Trophoblast cell (in vitro differentiated cells and primary cell): ENCODE measurements at regions not wholly inside any gene's neighbourhood (a gene's known extent, or its start where the extent isn't known, plus 50 kb on each side); places are given as distances from the start of the nearest gene placed in this dataset.

Experiments
- DNase-seq, 2 donors: peaks; one replicate each; pipeline ENCODE4 v3.0.0-alpha.2; 2016
- H2AFZ ChIP-seq: 2 replicates; pipeline ENCODE4 v1.6.1; 2013; ENCODE audit warnings: low read length, moderate library complexity, mild to moderate bottlenecking; ENCODE audit not compliant: insufficient read depth, poor library complexity
- H2AK5ac ChIP-seq: 2 replicates; pipeline ENCODE4 v1.6.1; 2013; ENCODE audit warnings: mild to moderate bottlenecking, low read length
- H2BK120ac ChIP-seq: 2 replicates; pipeline ENCODE4 v1.6.1; 2013; ENCODE audit warnings: low read length, mild to moderate bottlenecking, moderate library complexity; ENCODE audit not compliant: insufficient read depth, poor library complexity
- H2BK12ac ChIP-seq: 2 replicates; pipeline ENCODE4 v1.6.1; 2013; ENCODE audit warnings: mild to moderate bottlenecking, low read length, moderate library complexity
- H2BK5ac ChIP-seq: 2 replicates; pipeline ENCODE4 v1.6.1; 2013; ENCODE audit warnings: low read length, low read depth, moderate library complexity, mild to moderate bottlenecking; ENCODE audit not compliant: poor library complexity
- H3K14ac ChIP-seq: 2 replicates; pipeline ENCODE4 v1.6.1; 2013; ENCODE audit warnings: mild to moderate bottlenecking, low read length
- H3K18ac ChIP-seq: 2 replicates; pipeline ENCODE4 v1.6.1; 2013; ENCODE audit warnings: mild to moderate bottlenecking, low read length
- H3K23ac ChIP-seq: 2 replicates; pipeline ENCODE4 v1.6.1; 2013; ENCODE audit warnings: low read length
- H3K27ac ChIP-seq: 2 replicates; pipeline ENCODE4 v1.5.1; 2013; ENCODE audit warnings: low read depth, mild to moderate bottlenecking, inconsistent platforms, low read length, moderate library complexity
- H3K27me3 ChIP-seq: 2 replicates; pipeline ENCODE4 v1.6.1; 2013; ENCODE audit warnings: inconsistent platforms, mild to moderate bottlenecking, low read length, moderate library complexity; ENCODE audit not compliant: insufficient read depth
- H3K36me3 ChIP-seq, 2 experiments: 1 replicate in 1 of 2; 2 replicates in 1 of 2; pipeline ENCODE4 v1.6.1; 2013; ENCODE audit warnings: low read length in 2 of 2, mild to moderate bottlenecking in 2 of 2, moderate library complexity in 1 of 2; ENCODE audit not compliant: insufficient read depth in 2 of 2, control insufficient read depth in 1 of 2
- H3K4ac ChIP-seq: 2 replicates; pipeline ENCODE4 v1.6.1; 2013; ENCODE audit warnings: low read depth, mild to moderate bottlenecking, low read length, moderate library complexity
- H3K4me1 ChIP-seq, 2 experiments: 1 replicate in 1 of 2; 2 replicates in 1 of 2; pipeline ENCODE4 v1.6.1; 2013; ENCODE audit warnings: low read length in 2 of 2, mild to moderate bottlenecking in 2 of 2, moderate library complexity in 1 of 2; ENCODE audit not compliant: insufficient read depth in 2 of 2, control insufficient read depth in 1 of 2
- H3K4me2 ChIP-seq: 2 replicates; pipeline ENCODE4 v1.6.1; 2013; ENCODE audit warnings: inconsistent platforms, mild to moderate bottlenecking, low read length, moderate library complexity
- H3K4me3 ChIP-seq: 2 replicates; pipeline ENCODE4 v1.5.1; 2013; ENCODE audit warnings: mild to moderate bottlenecking, low read depth, low read length, inconsistent platforms
- H3K79me1 ChIP-seq: one replicate; pipeline ENCODE4 v1.6.1; 2013; ENCODE audit warnings: low read length
- H3K79me2 ChIP-seq: 2 replicates; pipeline ENCODE4 v1.6.1; 2013; ENCODE audit warnings: low read length, mild to moderate bottlenecking; ENCODE audit not compliant: control insufficient read depth, insufficient read depth, poor library complexity
- H3K9ac ChIP-seq: 2 replicates; pipeline ENCODE4 v1.6.1; 2013; ENCODE audit warnings: mild to moderate bottlenecking, low read length
- H3K9me3 ChIP-seq: 2 replicates; pipeline ENCODE4 v1.6.1; 2013; ENCODE audit warnings: low read depth, mild to moderate bottlenecking, control low read depth, inconsistent platforms, low read length; ENCODE audit not compliant: insufficient read depth
- H4K12ac ChIP-seq: 2 replicates; pipeline ENCODE4 v1.6.1; 2013; ENCODE audit warnings: low read depth, mild to moderate bottlenecking, low read length, moderate library complexity
- H4K8ac ChIP-seq: 2 replicates; pipeline ENCODE4 v1.6.1; 2013; ENCODE audit warnings: low read depth, mild to moderate bottlenecking, low read length, moderate library complexity
- H4K91ac ChIP-seq: one replicate; pipeline ENCODE4 v1.6.1; 2013; ENCODE audit warnings: low read depth, mild to moderate bottlenecking, low read length, moderate library complexity
- WGBS: extraction: QIAGEN DNeasy Blood & Tissue Kit; methylation state at CpG from one replicate; pipeline ENCODE4 v1.1.7; 2013; ENCODE audit warnings: missing lambda C conversion rate; ENCODE audit not compliant: insufficient read length, insufficient coverage; ENCODE audit errors: extremely low coverage; 5-methylcytosine and 5-hydroxymethylcytosine counted together

GRCh38 chr7:50221028-50221427 is 83.5 kb upstream of the IKZF1 start:
- no peak overlapping the region for H4K12ac ChIP-seq
- no peak overlapping the region for H4K8ac ChIP-seq
- no CpG with 5 or more reads among the region's 3 CpGs for WGBS
- H3K4me3 ChIP-seq, result no peak overlapping the region
- H2BK5ac ChIP-seq, result no peak overlapping the region
- no peaks in the 10 kb centered on the region for H3K79me1 ChIP-seq
- H2BK120ac ChIP-seq, result no peak overlapping the region
- H3K9me3 ChIP-seq, result no peaks in the 10 kb centered on the region
- H4K91ac ChIP-seq, result no peak overlapping the region
- H3K36me3 ChIP-seq, result no peaks in the 10 kb centered on the region
- no peak overlapping the region for H3K23ac ChIP-seq
- no peak overlapping the region for H3K14ac ChIP-seq
- no peak overlapping the region for H3K4ac ChIP-seq
- no peak overlapping the region for H2BK12ac ChIP-seq
- H3K18ac ChIP-seq, result no peak overlapping the region
- no peak overlapping the region for H3K27ac ChIP-seq
- no peak overlapping the region for H2AFZ ChIP-seq
- H3K9ac ChIP-seq, result no peak overlapping the region
- no peaks in the 10 kb centered on the region for H3K79me2 ChIP-seq
- H2AK5ac ChIP-seq, result no peak overlapping the region
- DNase-seq, result no peak
- no peak overlapping the region for H3K4me2 ChIP-seq
- no peaks in the 10 kb centered on the region for H3K27me3 ChIP-seq
- no peaks in the 10 kb centered on the region for H3K4me1 ChIP-seq

GRCh38 chr7:50220273-50220672 is 84.2 kb upstream of the IKZF1 start:
- no peak overlapping the region for H3K4me2 ChIP-seq
- no peak overlapping the region for H3K4ac ChIP-seq
- no peaks in the 10 kb centered on the region for H3K36me3 ChIP-seq
- WGBS, result no CpG with 5 or more reads among the region's 2 CpGs
- no peaks in the 10 kb centered on the region for H3K79me2 ChIP-seq
- no peaks in the 10 kb centered on the region for H3K4me1 ChIP-seq
- H3K27ac ChIP-seq, result no peak overlapping the region
- no peak overlapping the region for H2BK120ac ChIP-seq
- H2BK12ac ChIP-seq, result no peak overlapping the region
- H3K79me1 ChIP-seq, result no peaks in the 10 kb centered on the region
- no peak overlapping the region for H3K23ac ChIP-seq
- no peak overlapping the region for H2BK5ac ChIP-seq
- no peak overlapping the region for H4K8ac ChIP-seq
- no peak overlapping the region for H3K4me3 ChIP-seq
- H3K27me3 ChIP-seq, result no peaks in the 10 kb centered on the region
- no peak overlapping the region for H3K9ac ChIP-seq
- no peak overlapping the region for H3K18ac ChIP-seq
- H4K12ac ChIP-seq, result no peak overlapping the region
- H3K9me3 ChIP-seq, result no peaks in the 10 kb centered on the region
- no peak overlapping the region for H2AFZ ChIP-seq
- no peak overlapping the region for H4K91ac ChIP-seq
- no peak for DNase-seq
- H2AK5ac ChIP-seq, result no peak overlapping the region
- no peak overlapping the region for H3K14ac ChIP-seq

- H2AK5ac ChIP-seq, result no peak overlapping the region
- no peak overlapping the region for H3K4me2 ChIP-seq
- no peaks in the 10 kb centered on the region for H3K79me1 ChIP-seq
- H2BK120ac ChIP-seq, result no peak overlapping the region
- no peak overlapping the region for H3K23ac ChIP-seq
- H4K8ac ChIP-seq, result no peak overlapping the region
- H3K4me1 ChIP-seq, result no peaks in the 10 kb centered on the region
- no peak overlapping the region for H3K14ac ChIP-seq
- no peak overlapping the region for H3K27ac ChIP-seq
- H2BK12ac ChIP-seq, result no peak overlapping the region
- no peaks in the 10 kb centered on the region for H3K79me2 ChIP-seq
- no peak overlapping the region for H4K91ac ChIP-seq
- no peaks in the 10 kb centered on the region for H3K36me3 ChIP-seq
- no peak overlapping the region for H3K4ac ChIP-seq
- DNase-seq, result no peak
- no peak overlapping the region for H2AFZ ChIP-seq
- H3K9ac ChIP-seq, result no peak overlapping the region
- WGBS, result no CpG with 5 or more reads among the region's 4 CpGs
- H3K9me3 ChIP-seq, result no peaks in the 10 kb centered on the region
- no peak overlapping the region for H3K4me3 ChIP-seq
- no peak overlapping the region for H3K18ac ChIP-seq
- no peak overlapping the region for H4K12ac ChIP-seq
- no peak overlapping the region for H2BK5ac ChIP-seq
- H3K27me3 ChIP-seq, result no peaks in the 10 kb centered on the region
Observed at GRCh38 chr7:50217821-50218281, 86.7 kb upstream of the IKZF1 start.

- Histone ChIP-seq H4K8ac (no peak overlapping the region), H3K9me3 (no peaks in the 10 kb centered on the region), H2BK5ac (no peak overlapping the region), H3K27me3 (no peaks in the 10 kb centered on the region), H3K79me2 (no peaks in the 10 kb centered on the region), H3K23ac (no peak overlapping the region), H3K14ac (no peak overlapping the region), H3K4me2 (no peak overlapping the region), H3K18ac (no peak overlapping the region), H3K4ac (no peak overlapping the region), H4K12ac (no peak overlapping the region), H2AK5ac (no peak overlapping the region), H2BK12ac (no peak overlapping the region), H3K79me1 (no peaks in the 10 kb centered on the region), H3K4me1 (no peaks in the 10 kb centered on the region), H2BK120ac (no peak overlapping the region), H3K9ac (no peak overlapping the region), H4K91ac (no peak overlapping the region), H2AFZ (no peak overlapping the region), H3K36me3 (no peaks in the 10 kb centered on the region), H3K4me3 (no peak overlapping the region), H3K27ac (no peak overlapping the region)
- WGBS, result no CpG with 5 or more reads among the region's 4 CpGs
- DNase-seq, result no peak
Observed at GRCh38 chr7:50217401-50217800, 87.1 kb upstream of the IKZF1 start.
